ENCODE measurements at regions not wholly inside any gene's neighbourhood (a gene's known extent, or its start where the extent isn't known, plus 50 kb on each side); places are given as distances from the start of the nearest gene placed in this dataset.

DNA sequence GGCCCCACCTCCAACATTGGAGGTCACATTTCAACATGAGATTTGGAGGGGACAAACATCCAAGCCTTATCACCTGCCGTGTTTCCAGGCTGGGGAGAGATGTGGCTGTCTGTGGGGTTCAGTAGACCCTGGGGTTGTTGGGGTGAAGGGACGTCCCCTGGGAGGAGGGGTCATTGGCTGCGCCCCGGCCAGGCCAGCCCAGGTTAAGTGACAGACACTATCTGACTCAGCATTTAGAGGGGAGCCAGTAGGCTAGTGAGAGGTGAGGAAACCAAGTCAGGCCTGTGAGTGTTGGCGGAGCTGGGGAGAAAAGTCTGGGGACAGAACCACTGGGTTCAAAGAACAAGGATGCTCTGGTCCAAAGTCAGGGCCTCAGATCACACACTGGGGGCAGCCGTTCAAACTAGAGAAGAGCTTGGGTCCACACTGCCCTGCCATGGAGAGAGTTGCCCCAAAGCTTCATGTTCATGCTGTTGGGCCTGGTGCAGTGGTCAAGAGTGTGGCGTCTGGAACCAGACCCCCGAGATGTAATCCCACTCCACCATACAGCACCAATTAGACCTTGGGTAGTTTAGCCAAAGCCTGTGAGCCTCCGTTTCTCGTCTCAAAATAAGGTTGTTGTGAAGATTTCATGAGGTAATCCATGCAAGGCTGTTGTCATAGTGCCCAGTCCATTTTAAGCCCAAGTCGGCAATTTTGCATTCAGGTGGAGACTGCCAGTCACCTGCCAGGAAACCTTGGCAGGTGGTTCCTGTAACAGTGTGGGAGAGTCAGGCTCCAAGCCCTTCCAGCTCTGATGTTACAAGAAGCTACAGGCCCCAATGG, 1289.6 kb downstream of the TBC1D22A start:
- TF ChIP-seq, protein P1, sequence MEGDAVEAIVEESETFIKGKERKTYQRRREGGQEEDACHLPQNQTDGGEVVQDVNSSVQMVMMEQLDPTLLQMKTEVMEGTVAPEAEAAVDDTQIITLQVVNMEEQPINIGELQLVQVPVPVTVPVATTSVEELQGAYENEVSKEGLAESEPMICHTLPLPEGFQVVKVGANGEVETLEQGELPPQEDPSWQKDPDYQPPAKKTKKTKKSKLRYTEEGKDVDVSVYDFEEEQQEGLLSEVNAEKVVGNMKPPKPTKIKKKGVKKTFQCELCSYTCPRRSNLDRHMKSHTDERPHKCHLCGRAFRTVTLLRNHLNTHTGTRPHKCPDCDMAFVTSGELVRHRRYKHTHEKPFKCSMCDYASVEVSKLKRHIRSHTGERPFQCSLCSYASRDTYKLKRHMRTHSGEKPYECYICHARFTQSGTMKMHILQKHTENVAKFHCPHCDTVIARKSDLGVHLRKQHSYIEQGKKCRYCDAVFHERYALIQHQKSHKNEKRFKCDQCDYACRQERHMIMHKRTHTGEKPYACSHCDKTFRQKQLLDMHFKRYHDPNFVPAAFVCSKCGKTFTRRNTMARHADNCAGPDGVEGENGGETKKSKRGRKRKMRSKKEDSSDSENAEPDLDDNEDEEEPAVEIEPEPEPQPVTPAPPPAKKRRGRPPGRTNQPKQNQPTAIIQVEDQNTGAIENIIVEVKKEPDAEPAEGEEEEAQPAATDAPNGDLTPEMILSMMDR (IDR thresholded peaks at IDR 0.05; ENCODE audit: low read depth, low read length) = no peak
- TF ChIP-seq POLR2A (IDR thresholded peaks at IDR 0.05; ENCODE audit: extremely low read depth, insufficient read length) = no peak
- TF ChIP-seq, protein P2, sequence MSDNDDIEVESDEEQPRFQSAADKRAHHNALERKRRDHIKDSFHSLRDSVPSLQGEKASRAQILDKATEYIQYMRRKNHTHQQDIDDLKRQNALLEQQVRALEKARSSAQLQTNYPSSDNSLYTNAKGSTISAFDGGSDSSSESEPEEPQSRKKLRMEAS (IDR thresholded peaks at IDR 0.05; ENCODE audit: low read depth, low read length) = no peak
- TF ChIP-seq MYC (IDR thresholded peaks at IDR 0.05; ENCODE audit: low read depth, low read length) = no peak

Data from NB4 (cell line).